Stomach (tissue), 4 donors: ENCODE measurements at regions not wholly inside any gene's neighbourhood (a gene's known extent, or its start where the extent isn't known, plus 50 kb on each side); places are given as distances from the start of the nearest gene placed in this dataset.

ENCODE experiments used
- CTCF ChIP-seq, 7 experiments: fragments of 450-650 bp in 4 of 7; fragments of 200-600 bp in 3 of 7; sonication (generic) in 3 of 7; IDR thresholded peaks; one replicate each; pipeline ENCODE4 v1.5.1; 2016 to 2019; ENCODE audit warnings: antibody characterized with exemption in 7 of 7, control low read depth in 2 of 7, mild to moderate bottlenecking in 1 of 7
- EP300 ChIP-seq: sonication (generic); formaldehyde crosslinking; IDR thresholded peaks from one replicate; pipeline ENCODE4 v1.6.1; 2017; ENCODE audit warnings: antibody characterized with exemption

GRCh38 chr12:89069431-89069830 is 282.9 kb downstream of the DUSP6 start:
- no peak for TF ChIP-seq CTCF (IDR thresholded peaks at IDR 0.05)
- no peak for TF ChIP-seq EP300
